NCI-H1105 (cell line): ENCODE measurements at regions not wholly inside any gene's neighbourhood (a gene's known extent, or its start where the extent isn't known, plus 50 kb on each side); places are given as distances from the start of the nearest gene placed in this dataset.

Experiments
- DNase-seq: peaks from one replicate; lab custom pipeline; 2025; lab: John Stamatoyannopoulos, UW

GRCh38 chrX:104307341-104307740, 52.6 kb upstream of the ESX1 start:
- DNase-seq = no peak

DNA sequence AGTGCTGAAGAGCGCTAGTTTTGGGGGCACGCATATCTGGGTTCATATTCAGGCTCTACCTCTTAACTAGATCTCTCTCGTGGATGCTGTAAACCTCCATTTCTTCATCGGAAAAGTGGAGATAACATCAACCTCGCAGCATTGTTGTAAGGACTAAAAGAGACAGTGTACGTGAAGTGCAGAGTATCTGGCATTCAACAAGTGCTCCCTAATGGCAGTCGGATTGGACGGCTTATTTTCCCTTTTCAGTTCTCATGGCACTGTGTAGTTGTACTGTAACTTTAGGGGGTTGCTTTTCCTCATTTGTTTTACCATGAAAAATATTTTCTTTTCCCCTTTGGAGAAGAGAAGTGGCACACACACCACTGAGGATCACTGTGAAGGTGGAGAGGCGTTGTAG, 51.4 kb upstream of the ESX1 start:
- no peak for DNase-seq
